ENCODE measurements at regions not wholly inside any gene's neighbourhood (a gene's known extent, or its start where the extent isn't known, plus 50 kb on each side); places are given as distances from the start of the nearest gene placed in this dataset.

- Mint-ChIP-seq H3K36me3 (ENCODE audit: low read depth) (no peaks in the 10 kb centered on the region), H3K9me3 (no peaks in the 10 kb centered on the region), H3K4me3 (no peak overlapping the region), H3K4me1 (ENCODE audit: low read depth) (no peaks in the 10 kb centered on the region), H3K27me3 (ENCODE audit: insufficient read depth) (peaks cover 23% of the 10 kb centered on the region), H3K27ac (no peak overlapping the region)
- no peak for TF ChIP-seq CTCF (IDR thresholded peaks at IDR 0.05)
- no peak for DNase-seq
These were observed 52.2 kb upstream of the KCNMB1 start for GRCh38 chr5:170441393-170441784.

GRCh38 chr5:170440771-170441392, 51.7 kb upstream of the KCNMB1 start:
- H3K27ac Mint-ChIP-seq, result no peak overlapping the region
- DNase-seq, result no peak
- H3K9me3 Mint-ChIP-seq, result no peaks in the 10 kb centered on the region
- no peak overlapping the region for H3K4me3 Mint-ChIP-seq
- TF ChIP-seq CTCF (IDR thresholded peaks at IDR 0.05), result no peak
- H3K4me1 Mint-ChIP-seq (ENCODE audit: low read depth), result no peaks in the 10 kb centered on the region
- H3K36me3 Mint-ChIP-seq (ENCODE audit: low read depth), result no peaks in the 10 kb centered on the region
- peaks cover 26% of the 10 kb centered on the region for H3K27me3 Mint-ChIP-seq (ENCODE audit: insufficient read depth)

GRCh38 chr5:170439944-170440269, 50.7 kb upstream of the KCNMB1 start:
- DNase-seq, result no peak

GRCh38 chr5:170439223-170439943, 50.2 kb upstream of the KCNMB1 start:
- no peak overlapping the region for H3K27ac Mint-ChIP-seq
- H3K36me3 Mint-ChIP-seq (ENCODE audit: low read depth), result no peaks in the 10 kb centered on the region
- DNase-seq, result no peak
- no peak overlapping the region for H3K4me3 Mint-ChIP-seq
- peaks cover 26% of the 10 kb centered on the region for H3K27me3 Mint-ChIP-seq (ENCODE audit: insufficient read depth)
- H3K4me1 Mint-ChIP-seq (ENCODE audit: low read depth), result no peaks in the 10 kb centered on the region
- TF ChIP-seq CTCF (IDR thresholded peaks at IDR 0.05), result no peak
- H3K9me3 Mint-ChIP-seq, result no peaks in the 10 kb centered on the region

More at GRCh38 chr5:170439944-170440269, 50.7 kb upstream of the KCNMB1 start:
- Mint-ChIP-seq H3K27ac (no peak overlapping the region), H3K36me3 (ENCODE audit: low read depth) (no peaks in the 10 kb centered on the region), H3K27me3 (ENCODE audit: insufficient read depth) (peaks cover 28% of the 10 kb centered on the region), H3K9me3 (no peaks in the 10 kb centered on the region), H3K4me3 (no peak overlapping the region), H3K4me1 (ENCODE audit: low read depth) (no peaks in the 10 kb centered on the region)
- no peak for TF ChIP-seq CTCF (IDR thresholded peaks at IDR 0.05)

All from HFFc6 (cell line).